GM10266 (cell line): ENCODE measurements at regions not wholly inside any gene's neighbourhood (a gene's known extent, or its start where the extent isn't known, plus 50 kb on each side); places are given as distances from the start of the nearest gene placed in this dataset.
"Not testable (repeated sequence)": the region's sequence is repeated elsewhere in the genome, so short reads cannot be mapped to it uniquely, and the experiment has no call there.

Source experiments
- DNase-seq: peaks from one replicate; pipeline ENCODE4 v3.0.0; 2012; ENCODE audit errors: extremely low spot score
- CTCF ChIP-seq: IDR thresholded peaks from 2 replicates; pipeline ENCODE4 v1.5.1; 2012; ENCODE audit warnings: mild to moderate bottlenecking, low read depth; ENCODE audit not compliant: control insufficient read depth, insufficient read depth; ENCODE audit errors: missing control alignments

DNA sequence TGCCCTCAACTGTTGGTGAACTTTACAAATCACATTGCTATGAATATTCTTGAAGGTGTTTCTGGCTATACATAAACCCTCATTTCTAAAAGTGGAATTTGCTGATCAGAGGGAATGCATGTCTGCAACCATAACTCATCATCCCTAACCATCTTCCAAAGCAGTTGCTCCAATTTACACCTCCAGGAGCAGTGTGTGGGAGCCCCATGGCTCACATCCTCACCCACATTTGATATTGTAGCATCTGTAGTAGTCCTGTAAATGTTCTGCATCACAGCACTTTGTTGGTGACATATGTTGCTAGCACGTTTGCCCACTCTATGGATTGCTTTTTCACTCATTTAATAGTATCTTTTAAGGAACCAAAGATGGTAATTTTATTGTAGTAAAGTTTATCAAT is 183.8 kb upstream of the SMLR1 start:
- DNase-seq = no peak
- no peak for TF ChIP-seq CTCF

GRCh38 chr6:130644175-130644574 is 183.0 kb upstream of the SMLR1 start:
- no peak for DNase-seq
- no peak for TF ChIP-seq CTCF

DNA sequence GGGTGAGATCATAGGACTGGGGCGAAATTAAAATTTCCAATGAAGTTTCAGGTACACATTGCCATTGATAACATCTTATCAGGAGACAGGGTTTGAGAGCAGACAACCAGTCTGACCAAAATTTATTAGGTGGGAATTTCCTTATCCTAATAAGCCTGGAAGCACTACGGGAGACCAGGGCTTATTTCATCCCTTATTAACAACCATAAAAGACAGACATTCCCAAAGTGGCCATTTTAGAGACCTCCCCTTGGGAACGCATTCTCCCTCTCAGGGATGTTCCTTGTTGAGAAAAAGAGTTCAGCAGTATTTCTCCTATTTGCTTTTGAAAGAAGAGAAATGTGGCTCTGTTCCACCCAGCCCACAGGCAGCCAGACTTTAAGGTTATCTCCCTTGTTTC is 182.4 kb upstream of the SMLR1 start:
- not testable (repeated sequence) for DNase-seq

DNA sequence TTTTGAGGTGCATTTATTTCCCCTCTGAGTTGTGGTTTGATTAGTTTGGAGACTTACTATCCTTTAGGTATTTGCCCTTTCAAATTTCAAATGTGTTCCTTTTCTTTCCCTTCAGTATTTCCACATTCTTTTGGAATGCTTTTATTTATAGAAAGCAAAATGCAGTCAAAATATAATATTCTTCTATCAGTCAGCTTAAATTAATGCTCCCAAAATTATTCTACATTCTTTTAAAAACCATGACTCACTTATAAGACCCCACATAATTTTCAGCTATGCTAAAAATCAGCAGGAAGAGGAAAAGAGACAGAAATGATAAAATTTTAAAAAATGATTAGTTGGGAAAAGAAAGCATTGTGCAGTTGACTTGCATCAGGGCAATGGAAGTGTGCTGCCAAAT is 180.0 kb upstream of the SMLR1 start:
- no peak for TF ChIP-seq CTCF
- DNase-seq = no peak

DNA sequence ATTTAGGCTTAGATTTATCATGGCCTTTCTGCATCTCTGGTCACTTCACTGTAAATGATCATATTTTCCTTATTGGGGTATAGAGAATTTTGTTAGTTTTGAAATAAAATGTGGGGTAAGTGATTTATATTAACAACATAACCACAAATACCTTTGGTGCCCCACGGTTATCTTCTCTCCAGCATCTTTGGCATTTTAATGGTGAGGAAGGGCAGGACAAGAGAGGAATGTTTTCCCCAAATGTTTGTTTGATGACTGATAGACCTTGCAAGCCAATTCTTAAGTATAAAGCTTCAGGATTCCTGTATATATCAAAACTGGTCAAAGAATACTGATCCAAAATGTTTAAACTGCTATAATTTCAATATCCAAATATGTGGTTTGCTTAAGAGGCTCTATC is 171.6 kb upstream of the SMLR1 start:
- no peak for TF ChIP-seq CTCF
- DNase-seq = no peak

- TF ChIP-seq CTCF = no peak
- DNase-seq = no peak
Observed at GRCh38 chr6:130661077-130661476, 166.1 kb upstream of the SMLR1 start.

- no peak for DNase-seq
- no peak for TF ChIP-seq CTCF
Observed at GRCh38 chr6:130666786-130667185, 160.4 kb upstream of the SMLR1 start.

GRCh38 chr6:130670142-130670541 is 157.1 kb upstream of the SMLR1 start:
- TF ChIP-seq CTCF = no peak
- no peak for DNase-seq
